ENCODE measurements at regions not wholly inside any gene's neighbourhood (a gene's known extent, or its start where the extent isn't known, plus 50 kb on each side); places are given as distances from the start of the nearest gene placed in this dataset.
A peak's percentile ranks its signal among the peaks of the same experiment; 100 is the strongest.
"Not testable (repeated sequence)": the region's sequence is repeated elsewhere in the genome, so short reads cannot be mapped to it uniquely, and the experiment has no call there.

DNA sequence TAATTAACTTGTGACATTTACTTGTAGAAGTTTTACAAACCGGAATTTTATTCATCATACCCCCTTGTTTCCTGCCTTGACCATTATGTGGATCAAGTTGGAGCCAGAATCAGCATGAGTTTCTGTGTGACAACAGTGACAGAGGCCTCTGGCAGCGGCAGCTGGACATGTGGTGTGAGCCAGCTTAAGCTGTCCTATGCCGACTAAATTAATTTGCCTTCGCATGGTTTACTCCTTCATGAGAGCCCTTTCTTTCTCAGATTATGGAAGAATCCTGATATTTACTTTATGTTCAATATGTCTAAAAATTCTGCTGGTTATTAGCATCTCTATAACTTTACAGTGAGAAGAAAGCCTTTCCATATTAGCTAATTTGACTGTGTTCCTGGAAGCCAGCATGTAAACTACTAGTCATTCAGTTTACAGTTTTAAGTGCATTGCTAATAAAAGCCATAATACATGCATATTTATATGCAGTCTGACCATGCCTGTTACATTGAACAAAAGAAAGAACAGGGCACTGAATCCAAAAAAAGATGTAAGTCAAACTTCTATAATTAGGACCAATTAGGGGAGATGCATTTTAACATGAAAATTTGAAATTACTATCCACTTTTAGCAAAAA lies 495.8 kb upstream of the ACVR2A start:
- DNase-seq = no peak

DNA sequence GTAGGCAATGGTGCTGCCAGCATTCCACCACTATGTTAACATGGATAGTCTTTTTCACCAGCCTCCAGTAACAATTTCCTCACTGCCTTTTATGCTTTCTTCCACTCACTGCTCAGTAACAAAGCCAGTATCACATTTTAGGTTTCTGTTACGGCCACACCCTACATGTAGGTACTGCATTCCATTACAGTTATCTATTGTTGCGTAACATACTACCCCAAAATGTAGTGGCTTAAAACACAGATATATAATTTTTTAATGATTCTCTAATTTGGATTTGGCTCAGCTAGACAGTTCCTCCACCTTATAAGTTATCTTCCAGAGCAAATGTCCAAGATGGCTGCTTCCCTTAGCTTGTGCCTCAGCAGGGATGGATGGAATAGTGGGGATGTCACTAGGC lies 498.7 kb upstream of the ACVR2A start:
- DNase-seq = no peak

DNA sequence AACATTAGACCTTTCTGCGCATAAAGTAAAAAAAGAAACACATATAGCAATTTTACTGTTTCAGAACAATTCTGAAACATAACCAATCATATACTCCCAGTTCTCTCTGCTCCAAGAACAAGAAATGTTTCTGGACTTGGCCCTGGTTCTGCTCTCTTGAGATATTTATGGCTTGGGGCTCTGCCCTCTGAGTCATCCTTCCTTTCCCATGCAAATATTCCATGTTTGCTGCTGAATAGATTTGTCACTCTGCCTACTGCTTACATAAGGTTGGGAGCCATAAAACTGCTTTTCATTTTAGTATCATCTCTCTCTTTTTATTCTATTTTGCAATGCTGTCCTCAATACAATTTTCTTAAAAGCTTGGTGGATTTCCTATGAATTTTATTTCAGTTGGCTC lies 499.6 kb upstream of the ACVR2A start:
- DNase-seq = no peak

DNA sequence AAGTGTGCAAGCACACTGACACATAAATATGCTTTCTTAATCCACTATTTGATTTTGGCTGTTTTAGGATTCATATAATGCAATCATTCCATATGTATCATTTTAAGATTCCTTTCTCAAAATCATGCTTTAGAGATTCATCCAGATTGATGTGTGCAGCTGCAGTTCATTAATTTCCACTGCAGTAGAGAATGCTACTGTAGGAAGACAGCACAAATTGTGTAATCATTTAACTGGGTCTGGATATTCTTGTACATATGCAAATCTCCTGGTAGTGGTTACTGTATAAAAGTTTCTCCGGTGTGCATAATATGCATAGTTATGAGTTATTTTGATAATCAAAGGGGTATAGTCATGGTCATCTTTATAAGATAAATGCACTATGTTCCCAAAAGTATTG lies 502.5 kb upstream of the ACVR2A start:
- no peak for DNase-seq

DNA sequence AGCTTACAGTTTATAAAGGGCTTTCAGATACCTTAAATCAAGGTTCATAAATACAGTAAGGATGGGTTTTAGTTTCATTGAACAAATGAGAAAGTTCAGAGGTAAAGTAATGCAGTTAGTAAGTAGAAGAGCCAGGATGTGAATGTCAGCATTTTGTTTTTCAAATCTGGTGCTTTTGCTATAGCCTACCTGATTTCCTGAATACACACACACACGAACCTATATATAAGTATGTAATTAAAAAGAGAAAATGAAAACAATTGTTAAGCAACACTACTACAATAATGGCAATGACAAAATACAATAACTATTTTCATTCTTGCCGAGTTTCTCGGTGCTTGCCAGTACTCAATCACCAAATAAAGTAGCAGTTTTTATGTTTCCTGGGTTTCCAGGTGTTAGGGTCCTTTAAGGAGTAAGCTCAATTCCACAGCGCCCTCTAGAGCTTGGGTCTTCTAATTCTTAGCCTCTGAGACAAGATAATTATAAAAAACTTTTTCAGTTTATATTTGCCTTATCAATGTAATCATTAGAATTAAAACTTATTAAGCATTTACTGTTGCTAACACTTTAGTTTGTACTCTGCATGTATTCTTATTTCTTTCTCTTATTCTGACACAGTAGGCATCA lies 512.9 kb upstream of the ACVR2A start:
- peak; percentile 47 for DNase-seq

DNA sequence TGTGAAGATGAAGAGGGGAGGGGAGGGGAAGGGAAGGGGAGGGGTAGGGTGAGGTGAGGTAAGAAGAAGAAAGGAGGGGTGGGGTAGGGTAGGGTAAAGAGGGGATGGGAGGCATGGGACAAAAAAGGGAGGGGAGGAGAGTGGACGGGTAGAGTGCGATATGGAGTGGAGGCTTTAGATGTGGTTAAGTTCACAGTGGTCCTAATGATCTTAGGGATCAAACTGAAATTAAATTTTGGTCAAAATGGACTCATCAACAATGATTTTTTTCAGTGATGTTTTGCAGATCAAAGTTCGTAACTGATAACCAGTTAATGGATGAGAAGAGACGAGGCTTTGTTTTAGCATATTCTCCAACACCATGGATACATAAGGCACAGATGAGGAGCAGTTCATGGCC lies 513.9 kb upstream of the ACVR2A start:
- no peak for DNase-seq

DNA sequence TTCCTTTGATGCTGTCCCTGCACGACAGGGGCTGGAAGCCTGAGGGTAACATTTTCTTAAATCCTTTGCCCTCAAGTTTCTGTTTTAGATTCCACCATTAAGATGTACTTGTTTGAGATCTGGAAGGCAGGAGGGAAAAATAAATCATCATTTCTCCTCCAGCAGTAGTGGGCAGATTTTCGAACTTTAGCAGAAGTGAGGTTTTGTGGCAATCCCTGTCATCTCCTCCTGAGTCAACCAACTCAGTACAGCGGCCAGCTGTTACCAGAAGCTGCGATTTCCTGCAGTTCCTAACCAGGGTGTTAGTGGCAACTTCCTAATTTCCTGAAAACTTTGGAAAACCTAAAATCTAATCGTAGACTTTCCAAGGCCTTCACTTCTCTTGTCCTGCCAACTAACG lies 517.2 kb upstream of the ACVR2A start:
- DNase-seq = no peak

DNA sequence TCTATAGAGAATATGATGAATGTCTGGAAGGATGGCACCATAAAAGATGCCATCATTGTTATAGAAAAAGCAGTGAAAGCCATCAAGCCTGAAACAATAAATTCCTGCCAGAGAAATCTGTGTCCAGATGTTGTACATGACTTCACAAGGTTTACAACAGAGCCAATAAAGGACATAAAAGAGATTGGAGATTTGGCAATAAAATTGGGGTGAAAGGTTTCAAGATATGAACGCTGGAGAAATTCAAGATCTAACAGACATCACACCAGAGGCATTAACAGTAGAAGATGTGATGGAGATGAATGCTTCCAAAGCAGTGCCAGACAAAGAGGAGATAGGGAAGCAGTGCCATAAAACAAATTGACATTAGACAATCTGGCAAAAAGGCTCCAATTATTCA lies 518.8 kb upstream of the ACVR2A start:
- no peak for DNase-seq

DNA sequence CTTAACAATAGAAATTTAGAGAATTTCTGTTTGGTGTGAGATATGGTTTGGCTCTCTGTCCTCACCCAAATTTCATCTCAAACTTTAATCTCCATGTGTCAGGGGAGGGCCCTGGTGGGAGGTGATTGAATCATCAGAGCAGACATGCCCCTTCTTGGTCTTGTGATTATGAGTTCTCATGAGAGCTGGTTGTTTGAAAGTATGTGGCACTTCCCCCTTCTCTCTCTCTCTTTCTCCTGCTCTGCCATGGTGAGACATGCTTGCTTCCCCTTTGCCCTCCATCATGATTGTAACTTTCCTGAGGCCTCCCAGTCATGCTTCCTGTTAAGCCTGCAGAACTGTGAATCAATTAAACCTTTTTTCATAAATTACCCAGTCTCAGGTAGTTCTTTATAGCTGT lies 524.7 kb upstream of the ACVR2A start:
- DNase-seq = no peak

DNA sequence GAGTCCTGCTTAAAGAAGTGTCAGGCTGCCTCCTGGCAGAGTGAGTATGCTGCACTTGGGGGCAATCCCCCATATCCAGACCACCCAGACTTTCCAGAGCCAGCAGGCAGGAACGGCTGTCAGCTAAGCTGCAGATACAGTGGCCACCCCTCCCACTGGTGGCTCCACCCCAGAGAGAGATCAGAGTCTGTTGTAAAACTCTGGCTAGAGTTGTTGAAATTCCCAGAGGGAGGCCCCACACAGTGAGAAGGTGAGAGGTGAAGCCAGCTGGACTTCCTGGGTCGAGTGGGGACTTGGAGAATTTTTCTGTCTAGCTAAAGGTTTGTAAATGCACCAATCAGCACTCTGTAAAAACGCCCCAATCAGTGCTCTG lies 533.8 kb upstream of the ACVR2A start:
- DNase-seq = no peak

DNA sequence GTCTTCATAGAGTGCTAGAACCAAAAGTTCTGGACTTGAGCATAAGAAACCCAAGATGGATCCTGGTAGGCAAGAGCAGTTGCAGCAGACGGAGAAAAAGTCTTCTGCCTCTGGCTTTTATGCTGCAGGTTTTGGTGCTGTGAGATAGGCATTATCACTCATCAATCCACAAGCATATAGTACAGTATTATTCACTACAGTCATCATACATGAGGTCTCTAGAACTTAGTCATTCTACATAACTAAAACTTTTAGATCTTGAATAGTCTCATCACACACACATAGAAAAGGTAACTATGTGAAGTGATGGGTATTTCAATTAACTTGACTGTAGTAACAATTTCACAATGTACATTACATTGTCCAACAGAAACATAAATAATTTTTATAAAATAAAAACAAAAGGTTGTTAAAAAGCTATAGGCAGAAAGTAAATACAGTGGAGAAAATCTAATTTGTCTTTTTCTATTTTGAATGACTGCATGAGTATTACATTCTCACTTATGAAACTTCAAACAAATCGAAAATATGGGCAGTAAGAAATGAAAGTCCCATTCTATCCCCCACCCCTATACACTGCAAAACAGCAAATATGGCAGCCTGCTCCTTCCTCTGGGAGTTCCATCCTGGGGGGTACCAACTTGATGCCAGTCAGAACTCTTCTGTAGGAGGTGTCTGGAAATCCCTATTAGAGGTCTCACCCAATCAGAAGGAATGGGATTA lies 534.3 kb upstream of the ACVR2A start:
- DNase-seq = no peak

DNA sequence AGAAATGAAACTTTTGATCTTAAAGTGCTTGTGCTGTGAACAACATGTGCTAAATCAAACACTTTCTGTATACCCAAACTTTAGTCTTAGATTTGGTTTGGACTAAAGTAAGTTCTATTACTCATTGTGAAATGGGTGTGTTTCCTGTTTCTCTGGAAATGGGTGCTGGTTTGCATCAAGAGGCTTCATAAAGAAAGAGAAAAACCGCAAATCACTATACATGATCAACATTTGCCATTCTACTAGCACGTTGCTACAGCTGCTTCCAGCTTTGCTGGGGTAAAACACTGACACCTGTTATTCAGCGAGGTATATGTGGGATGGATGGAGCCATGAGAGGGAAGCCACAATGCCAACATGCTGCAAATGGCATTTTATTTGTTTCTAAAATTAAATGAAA lies 547.0 kb upstream of the ACVR2A start:
- DNase-seq = no peak

DNA sequence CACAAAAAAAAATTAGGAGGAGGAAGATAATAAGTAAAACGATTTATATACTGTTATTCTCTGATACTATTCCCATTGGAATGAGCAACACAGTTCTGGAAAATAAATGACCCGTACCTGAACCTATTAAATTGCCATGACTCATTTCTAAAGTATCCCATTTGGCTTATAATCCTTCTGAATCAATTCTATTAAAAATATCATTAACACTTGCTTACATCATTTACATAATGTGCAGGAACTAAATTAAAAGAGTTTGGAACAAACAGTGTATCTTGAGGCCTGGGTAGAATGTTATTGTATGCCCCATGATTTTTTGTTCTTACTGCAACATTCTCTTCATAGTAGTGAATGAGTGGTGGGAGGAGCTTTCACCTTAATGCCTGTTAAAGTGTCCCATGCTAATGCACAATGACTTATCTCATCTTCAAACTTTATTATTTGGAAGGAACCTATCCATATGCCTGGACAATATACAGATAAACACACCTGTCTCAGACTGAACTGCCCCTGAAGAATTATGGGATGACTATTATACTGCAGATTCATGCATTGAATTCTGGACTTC lies 549.9 kb upstream of the ACVR2A start:
- DNase-seq = no peak

DNA sequence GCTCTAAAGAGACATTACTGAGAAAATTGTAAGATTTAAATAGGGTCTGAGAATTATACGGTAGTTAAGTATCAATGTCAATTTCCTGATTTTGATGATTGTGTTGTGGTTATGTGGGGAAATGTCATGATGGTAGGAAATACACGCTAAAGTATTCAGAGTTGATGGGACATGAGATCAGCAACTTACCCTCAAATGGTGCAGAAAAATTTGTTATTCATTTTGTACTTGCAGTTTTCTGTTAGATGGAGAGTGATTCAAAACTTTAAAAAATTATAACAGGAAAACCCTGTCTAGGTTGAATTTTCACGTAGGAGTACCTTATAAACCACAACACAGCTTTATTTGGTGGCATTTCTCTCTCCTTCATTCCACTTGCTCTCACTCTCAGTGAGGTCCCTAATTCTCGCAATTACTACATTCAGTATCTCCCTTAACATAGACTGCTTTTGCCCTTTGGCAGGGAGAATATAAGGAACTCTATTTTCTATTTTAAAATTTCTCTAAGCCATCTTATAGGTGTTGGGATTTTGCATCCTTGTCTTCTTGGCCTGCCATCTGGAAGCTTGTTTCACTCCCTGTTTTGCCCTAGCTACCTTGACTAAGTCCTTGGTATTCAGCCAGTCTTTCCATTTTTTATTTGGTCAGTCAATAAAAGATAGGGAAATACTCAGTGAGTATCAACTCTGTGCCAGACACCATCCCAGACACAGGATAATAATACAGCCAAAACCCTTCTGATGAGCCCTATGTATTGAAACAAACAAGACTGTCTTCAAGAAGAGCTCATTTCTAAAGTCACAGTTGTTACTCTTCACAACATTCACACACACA lies 550.6 kb upstream of the ACVR2A start:
- no peak for DNase-seq

DNA sequence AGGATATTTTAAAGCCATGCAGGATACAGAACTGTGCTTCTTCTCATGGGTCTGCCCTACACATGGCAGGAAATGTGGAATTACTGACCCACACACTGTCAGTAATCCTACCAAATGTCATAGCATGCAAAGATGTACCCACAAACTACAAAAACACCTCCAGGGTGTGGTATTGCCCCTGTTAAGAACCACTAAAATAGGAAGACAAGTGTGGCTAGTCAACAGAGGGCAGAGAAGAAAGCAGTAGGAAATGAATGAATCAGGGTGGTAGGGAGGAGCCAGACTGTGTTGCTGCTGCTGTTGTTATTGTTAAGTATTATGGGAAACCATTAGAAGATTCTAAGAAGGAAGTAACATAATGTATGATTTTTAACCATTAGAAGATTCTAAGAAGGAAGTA lies 556.7 kb upstream of the ACVR2A start:
- no peak for DNase-seq

DNA sequence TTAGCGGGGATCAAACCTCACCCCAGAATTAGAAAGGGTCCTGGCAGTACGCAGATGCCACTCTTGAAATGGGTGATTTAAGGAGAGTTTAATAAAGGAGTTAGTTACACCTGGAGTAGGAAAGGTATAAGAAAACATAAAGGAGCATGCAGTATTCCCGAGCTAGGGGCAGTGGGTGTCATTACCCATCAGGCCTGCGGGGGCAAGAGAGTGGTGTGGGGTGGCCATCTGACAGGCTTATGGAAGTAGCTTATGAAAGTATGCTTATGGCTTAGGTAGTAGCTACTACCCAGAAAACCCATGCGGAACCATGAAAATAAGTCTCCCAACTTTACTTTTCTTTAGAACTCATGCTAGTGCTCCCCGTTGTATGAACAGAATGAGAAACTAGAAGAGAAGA lies 568.9 kb upstream of the ACVR2A start:
- no peak for DNase-seq

DNA sequence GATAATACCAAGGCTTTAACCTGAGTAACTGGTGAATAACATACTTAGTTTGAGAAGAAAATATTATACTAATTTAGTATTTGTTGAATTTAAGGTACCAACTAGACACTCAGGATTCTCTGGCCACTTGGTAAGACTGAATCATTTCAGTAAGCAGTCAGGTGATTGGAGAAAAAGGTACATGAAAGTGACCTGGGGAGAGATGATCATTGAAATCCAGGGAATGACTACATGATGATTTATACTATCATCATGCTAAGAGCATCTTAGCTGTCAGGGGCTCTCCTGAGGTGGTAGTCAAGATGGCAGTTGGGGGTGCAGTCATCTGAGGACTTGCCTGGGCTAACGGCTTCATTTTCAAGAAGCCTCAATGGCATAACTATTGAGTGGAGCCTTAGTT lies 571.2 kb upstream of the ACVR2A start:
- no peak for DNase-seq

DNA sequence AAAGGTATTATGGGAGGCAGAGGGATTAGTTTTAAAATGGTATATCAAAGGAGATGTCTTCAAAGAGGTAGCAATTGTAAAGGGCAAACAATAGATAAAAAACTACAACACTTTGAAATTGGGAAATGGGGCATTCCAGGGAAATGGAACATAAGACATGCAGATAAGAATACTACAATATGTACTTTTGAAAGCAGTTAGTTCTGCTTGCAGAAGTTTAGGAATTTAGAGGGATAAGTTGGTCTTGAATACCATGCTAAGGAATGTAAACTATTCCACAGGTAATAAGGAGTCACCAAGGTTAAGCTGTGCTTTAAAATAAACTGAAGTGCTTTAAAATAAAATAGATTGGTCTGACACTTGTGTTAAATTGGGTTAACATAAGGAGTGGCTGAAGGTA lies 571.7 kb upstream of the ACVR2A start:
- DNase-seq = no peak

DNA sequence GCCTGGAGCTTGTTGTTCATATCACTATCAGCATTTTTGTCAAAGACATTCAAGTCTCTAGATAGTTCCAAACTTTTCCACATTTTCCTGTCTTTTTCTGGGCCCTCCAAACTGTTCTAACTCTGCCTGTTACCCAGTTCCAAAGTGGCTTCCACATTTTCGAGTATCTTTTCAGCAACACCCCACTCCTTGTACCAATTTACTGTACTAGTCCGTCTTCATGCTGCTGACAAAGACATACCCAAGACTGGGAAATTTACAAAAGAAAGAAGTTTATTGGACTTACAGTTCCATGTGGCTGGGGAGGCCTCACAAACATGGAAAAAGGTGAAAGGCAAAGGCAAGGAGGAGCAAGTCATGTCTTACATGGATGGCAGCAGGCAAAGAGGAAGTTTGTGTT lies 575.2 kb upstream of the ACVR2A start:
- not testable (repeated sequence) for DNase-seq

DNA sequence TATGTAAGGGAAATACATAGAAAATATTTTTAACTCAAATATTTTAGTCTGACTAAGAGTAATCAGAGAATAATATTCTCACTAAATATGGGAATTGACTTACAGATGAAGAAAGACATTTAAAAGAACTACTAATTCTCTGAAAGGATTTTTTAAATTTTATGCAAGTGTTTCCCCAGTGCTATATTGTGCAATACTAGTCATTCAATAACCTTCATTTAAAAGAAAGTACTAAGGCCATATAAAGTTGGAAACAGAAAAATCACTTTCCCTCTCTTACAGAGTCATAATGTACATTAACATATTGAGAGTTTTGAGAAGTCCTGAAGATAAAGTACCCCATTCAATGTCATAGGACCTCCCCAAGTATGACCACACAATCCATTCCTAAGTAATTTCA lies 584.6 kb upstream of the ACVR2A start:
- no peak for DNase-seq

DNA sequence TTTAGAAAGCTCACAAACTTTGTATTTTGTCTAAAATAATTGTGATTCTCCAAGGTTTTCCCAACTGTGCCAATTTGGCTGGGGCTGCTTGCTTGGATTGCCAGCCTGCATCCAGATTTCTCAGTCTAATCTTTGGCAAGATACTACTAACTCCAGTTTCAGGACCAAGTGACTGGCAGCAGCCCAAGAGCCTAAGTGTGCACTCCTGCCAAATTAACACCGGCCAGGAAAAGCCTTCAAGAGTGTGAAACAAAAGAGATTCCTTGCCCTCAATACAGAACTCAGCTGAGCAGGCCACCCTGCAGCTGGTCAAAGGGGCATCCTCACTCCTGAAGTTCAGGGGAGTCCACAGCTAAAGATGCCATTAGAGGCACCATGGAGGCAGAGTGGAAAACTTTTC lies 589.0 kb upstream of the ACVR2A start:
- DNase-seq = no peak

DNA sequence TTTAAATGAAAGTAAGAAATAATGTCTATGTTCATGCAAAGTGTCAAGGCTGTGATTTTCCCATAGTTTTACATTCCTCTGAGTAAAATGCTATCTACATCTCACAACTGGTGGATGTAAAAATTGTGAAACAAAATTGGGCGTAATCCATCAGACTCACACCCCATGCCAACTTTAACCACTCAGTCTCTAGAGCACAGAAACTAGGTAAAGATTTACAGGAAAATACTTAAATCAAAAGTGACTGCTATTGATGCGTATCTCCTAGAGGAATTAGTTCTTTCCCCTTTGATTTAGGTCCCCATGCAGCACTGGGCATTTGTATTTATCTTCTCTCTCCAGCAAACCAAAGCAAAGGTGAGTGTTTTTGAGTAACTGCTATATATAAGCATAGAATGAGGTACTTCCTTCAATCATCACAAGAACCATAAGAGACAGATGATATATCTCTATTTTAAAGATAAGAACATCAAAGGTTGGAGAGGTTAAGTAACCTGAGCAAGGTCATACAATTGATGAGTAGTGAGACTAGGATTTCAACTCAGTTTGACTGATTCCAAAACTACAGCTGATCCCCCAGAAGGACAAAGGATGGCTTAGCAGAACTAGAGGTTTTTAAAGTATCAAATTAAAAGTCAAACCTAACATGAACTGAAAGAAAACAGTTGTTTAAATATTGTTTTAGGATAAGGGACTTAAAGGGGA lies 594.0 kb upstream of the ACVR2A start:
- DNase-seq = no peak

DNA sequence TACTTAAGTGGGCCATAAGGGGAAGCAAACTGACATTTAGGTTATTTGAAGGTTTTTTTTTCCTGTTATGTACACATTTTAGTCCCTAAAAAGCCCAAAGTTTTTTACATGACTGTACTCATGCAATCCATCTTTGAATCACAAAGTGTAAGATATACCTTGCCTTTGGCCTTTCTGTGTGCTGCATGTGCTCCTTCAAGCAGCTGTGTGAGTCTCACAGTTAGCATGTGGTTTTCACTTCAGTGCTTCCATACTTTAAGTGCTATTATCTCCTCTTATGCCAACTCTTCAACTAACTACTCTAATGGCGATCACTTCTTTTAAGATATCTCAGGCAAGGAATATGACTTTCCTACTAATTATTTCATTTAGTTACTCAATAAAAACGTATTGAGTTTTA lies 597.1 kb upstream of the ACVR2A start:
- no peak for DNase-seq

Measured in NCI-H748 treated with DMSO at 0.1 percent for 48 hours (cell line).